ENCODE measurements at regions not wholly inside any gene's neighbourhood (a gene's known extent, or its start where the extent isn't known, plus 50 kb on each side); places are given as distances from the start of the nearest gene placed in this dataset.

DNA sequence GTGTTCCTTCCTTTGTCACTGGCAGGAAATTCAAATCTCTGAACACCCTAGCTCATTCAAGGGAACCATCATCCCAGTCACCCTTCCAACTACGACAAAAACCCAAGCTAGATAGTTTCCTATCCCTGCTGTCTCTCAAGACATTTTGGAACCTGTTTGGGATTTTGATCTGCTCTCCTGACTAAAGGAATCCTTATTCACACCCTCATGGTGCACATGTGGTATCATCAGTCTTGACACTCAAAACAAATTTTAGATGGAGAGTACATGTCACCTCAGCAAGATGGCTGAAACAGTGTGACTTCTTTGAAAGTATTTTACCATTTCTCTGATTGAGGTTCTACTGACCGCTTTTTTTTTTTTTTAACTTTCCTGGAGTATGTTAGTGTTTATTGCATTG is 234.3 kb upstream of the TMEM229A start:
- H3K27me3 ChIP-seq (ENCODE audit: insufficient read depth, low read length, poor library complexity): no peaks in the 10 kb centered on the region
- no peak overlapping the region for H2AFZ ChIP-seq (ENCODE audit: low read depth, low read length)
- H3K27ac ChIP-seq (ENCODE audit: low read length): no peak overlapping the region
- H3K9me3 ChIP-seq (ENCODE audit: insufficient read depth, low read length, severe bottlenecking): no peaks in the 10 kb centered on the region
- no peaks in the 10 kb centered on the region for H4K20me1 ChIP-seq (ENCODE audit: insufficient read depth, low read length)
- DNase-seq (no peak), ATAC-seq (ENCODE audit: insufficient read depth, low read depth) (no peak)
- H3K79me2 ChIP-seq (ENCODE audit: insufficient read depth, low read length): no peaks in the 10 kb centered on the region
- no peak overlapping the region for H3K9ac ChIP-seq (ENCODE audit: low read depth, low read length)
- H3K36me3 ChIP-seq (ENCODE audit: insufficient read depth, low read length): no peaks in the 10 kb centered on the region
- no peak overlapping the region for H3K4me2 ChIP-seq (ENCODE audit: insufficient read depth, low read length)
- no peak overlapping the region for H3K4me3 ChIP-seq (ENCODE audit: low read depth in 1 of 2, low read length in 2 of 2)
- TF ChIP-seq CTCF (IDR thresholded peaks at IDR 0.05; ENCODE audit: borderline replicate concordance, extremely low read depth, low read length, poor library complexity, severe bottlenecking) (no peak), EZH2 (IDR thresholded peaks at IDR 0.05; ENCODE audit: borderline replicate concordance, low read depth, low read length, severe bottlenecking) (no peak)
- H3K4me1 ChIP-seq (ENCODE audit: insufficient read depth, low read length): no peaks in the 10 kb centered on the region

- Histone ChIP-seq H3K9me3 (ENCODE audit: insufficient read depth, low read length, severe bottlenecking) (no peaks in the 10 kb centered on the region), H3K9ac (ENCODE audit: low read depth, low read length) (no peak overlapping the region)
- DNase-seq: no peak
Observed at GRCh38 chr7:124263232-124263827, 230.5 kb upstream of the TMEM229A start.

GRCh38 chr7:124261710-124262109 is 228.8 kb upstream of the TMEM229A start:
- DNase-seq (no peak), ATAC-seq (ENCODE audit: insufficient read depth, low read depth) (no peak)
- H3K4me2 ChIP-seq (ENCODE audit: insufficient read depth, low read length): no peak overlapping the region

More at GRCh38 chr7:124263232-124263827, 230.5 kb upstream of the TMEM229A start:
- TF ChIP-seq EZH2 (IDR thresholded peaks at IDR 0.05; ENCODE audit: borderline replicate concordance, low read depth, low read length, severe bottlenecking) (no peak), CTCF (IDR thresholded peaks at IDR 0.05; ENCODE audit: borderline replicate concordance, extremely low read depth, low read length, poor library complexity, severe bottlenecking) (no peak)
- ATAC-seq (ENCODE audit: insufficient read depth, low read depth): no peak
- no peaks in the 10 kb centered on the region for H3K27me3 ChIP-seq (ENCODE audit: insufficient read depth, low read length, poor library complexity)
- no peaks in the 10 kb centered on the region for H4K20me1 ChIP-seq (ENCODE audit: insufficient read depth, low read length)
- no peak overlapping the region for H3K4me3 ChIP-seq (ENCODE audit: low read depth in 1 of 2, low read length in 2 of 2)
- no peak overlapping the region for H2AFZ ChIP-seq (ENCODE audit: low read depth, low read length)
- no peak overlapping the region for H3K27ac ChIP-seq (ENCODE audit: low read length)
- no peaks in the 10 kb centered on the region for H3K36me3 ChIP-seq (ENCODE audit: insufficient read depth, low read length)
- no peak overlapping the region for H3K4me2 ChIP-seq (ENCODE audit: insufficient read depth, low read length)
- no peaks in the 10 kb centered on the region for H3K79me2 ChIP-seq (ENCODE audit: insufficient read depth, low read length)
- no peaks in the 10 kb centered on the region for H3K4me1 ChIP-seq (ENCODE audit: insufficient read depth, low read length)

More at GRCh38 chr7:124261710-124262109, 228.8 kb upstream of the TMEM229A start:
- no peak overlapping the region for H3K4me3 ChIP-seq (ENCODE audit: low read depth in 1 of 2, low read length in 2 of 2)
- H3K79me2 ChIP-seq (ENCODE audit: insufficient read depth, low read length): no peaks in the 10 kb centered on the region
- no peak overlapping the region for H3K9ac ChIP-seq (ENCODE audit: low read depth, low read length)
- H3K36me3 ChIP-seq (ENCODE audit: insufficient read depth, low read length): no peaks in the 10 kb centered on the region
- H4K20me1 ChIP-seq (ENCODE audit: insufficient read depth, low read length): no peaks in the 10 kb centered on the region
- TF ChIP-seq EZH2 (IDR thresholded peaks at IDR 0.05; ENCODE audit: borderline replicate concordance, low read depth, low read length, severe bottlenecking): no peak
- TF ChIP-seq CTCF (IDR thresholded peaks at IDR 0.05; ENCODE audit: borderline replicate concordance, extremely low read depth, low read length, poor library complexity, severe bottlenecking): no peak
- no peaks in the 10 kb centered on the region for H3K9me3 ChIP-seq (ENCODE audit: insufficient read depth, low read length, severe bottlenecking)
- H3K4me1 ChIP-seq (ENCODE audit: insufficient read depth, low read length): no peaks in the 10 kb centered on the region
- H2AFZ ChIP-seq (ENCODE audit: low read depth, low read length): no peak overlapping the region
- no peaks in the 10 kb centered on the region for H3K27me3 ChIP-seq (ENCODE audit: insufficient read depth, low read length, poor library complexity)
- H3K27ac ChIP-seq (ENCODE audit: low read length): no peak overlapping the region
